HCT116 (cell line): ENCODE measurements at regions not wholly inside any gene's neighbourhood (a gene's known extent, or its start where the extent isn't known, plus 50 kb on each side); places are given as distances from the start of the nearest gene placed in this dataset.

Experiments
- ATAC-seq: fragments of 200-7000 bp; cut with Tn5 transposase; 2 replicates; pipeline ENCODE4 v1.9.1; 2020; ENCODE audit warnings: mild to moderate bottlenecking, moderate library complexity
- BruUV-seq: library from RNA; stranded (reverse); fragments of 400-500 nt; replicated peaks from 2 replicates; lab custom pipeline; 2021; lab: Mats Ljungman, UMichigan
- CTCF ChIA-PET: fragments of 300-600 bp; sonication (Branson Sonifier 250); formaldehyde crosslinking; loops from one replicate; lab custom pipeline; 2021; ENCODE audit warnings: antibody characterized with exemption; lab: Charles Lee
- POLR2A ChIA-PET: fragments of 300-600, 350-600 bp; sonication (Branson Sonifier 250); formaldehyde crosslinking; loops from one replicate; lab custom pipeline; 2021; ENCODE audit warnings: antibody characterized with exemption; lab: Charles Lee
- RAD21 ChIA-PET, 2 experiments: fragments of 300-600 bp; sonication (Branson Sonifier 250); formaldehyde crosslinking; loops; one replicate each; lab custom pipeline; 2023; ENCODE audit warnings: low total read pairs in 2 of 2; ENCODE audit not compliant: uncharacterized antibody in 2 of 2, unreplicated experiment in 2 of 2, low non-redundant PET in 1 of 2; lab: Charles Lee
- DNase-seq: peaks from one replicate; pipeline ENCODE4 v3.0.0-alpha.2; 2010; ENCODE audit warnings: low read depth, low spot score
- H2AFZ ChIP-seq: fragments of 200-600 bp; shearing (Covaris generic), sonication (generic); 2 replicates; pipeline ENCODE4 v1.6.1; 2017; ENCODE audit warnings: low read depth, mixed run types, mixed read lengths, antibody characterized with exemption, low read length; ENCODE audit not compliant: poor library complexity, severe bottlenecking
- H3K27ac ChIP-seq: 2 replicates; pipeline ENCODE4 v1.5.1; 2012; ENCODE audit warnings: low read depth, low read length
- H3K27me3 ChIP-seq: fragments of 200-600 bp; sonication (generic); 2 replicates; pipeline ENCODE4 v1.6.1; 2016; ENCODE audit warnings: mixed run types, low read length, mixed read lengths; ENCODE audit not compliant: insufficient read depth
- H3K36me3 ChIP-seq, 2 experiments: fragments of 200-500 bp in 1 of 2; fragments of 200-600 bp in 1 of 2; sonication (Bioruptor generic) in 1 of 2; sonication (generic) in 1 of 2; 2 replicates each; pipeline versions ENCODE4 v1.5.1 to v1.6.1; 2014 to 2016; ENCODE audit warnings: low read length in 2 of 2, inconsistent platforms in 1 of 2, mixed read lengths in 1 of 2, mixed run types in 1 of 2; ENCODE audit not compliant: insufficient read depth in 2 of 2, control insufficient read depth in 1 of 2
- H3K4me1 ChIP-seq, 2 experiments: fragments of 200-600 bp in 1 of 2; sonication (generic) in 1 of 2; 2 replicates each; pipeline versions ENCODE4 v1.5.1 to v1.6.1; 2012 to 2017; ENCODE audit warnings: low read length in 2 of 2, inconsistent platforms in 1 of 2, mild to moderate bottlenecking in 1 of 2, mixed read lengths in 1 of 2, mixed run types in 1 of 2, moderate library complexity in 1 of 2; ENCODE audit not compliant: insufficient read depth in 2 of 2, control insufficient read depth in 1 of 2
- H3K4me2 ChIP-seq: fragments of 200-600 bp; sonication (generic); 2 replicates; pipeline ENCODE4 v1.6.1; 2017; ENCODE audit warnings: mixed run types, low read length, mixed read lengths
- H3K4me3 ChIP-seq, 2 experiments: fragments of 200-600 bp in 1 of 2; sonication (generic) in 1 of 2; replicated peaks in 1 of 2; 2 replicates each; pipeline ENCODE4 v1.5.1; 2011 to 2016; ENCODE audit warnings: low read length in 2 of 2, control low read depth in 1 of 2, low read depth in 1 of 2, mild to moderate bottlenecking in 1 of 2, mixed read lengths in 1 of 2, mixed run types in 1 of 2
- H3K79me2 ChIP-seq: fragments of 200-600 bp; sonication (generic); 2 replicates; pipeline ENCODE4 v1.6.1; 2017; ENCODE audit warnings: mild to moderate bottlenecking, mixed run types, low read length, moderate library complexity, mixed read lengths; ENCODE audit not compliant: insufficient read depth
- H3K9ac ChIP-seq: fragments of 200-600 bp; sonication (generic); 2 replicates; pipeline ENCODE4 v1.6.1; 2016; ENCODE audit warnings: low read length, mixed read lengths
- H3K9me2 ChIP-seq: fragments of 200-600 bp; sonication (generic), shearing (Covaris generic); 2 replicates; pipeline ENCODE4 v1.6.1; 2017; ENCODE audit warnings: mixed run types, mild to moderate bottlenecking, moderate library complexity; ENCODE audit not compliant: insufficient read depth
- H3K9me3 ChIP-seq, 2 experiments: fragments of 200-500 bp in 1 of 2; fragments of 200-600 bp in 1 of 2; sonication (Bioruptor generic) in 1 of 2; sonication (generic) in 1 of 2; 2 replicates each; pipeline ENCODE4 v1.6.1; 2014 to 2017; ENCODE audit warnings: low read length in 2 of 2, mixed read lengths in 2 of 2, inconsistent platforms in 1 of 2, low read depth in 1 of 2, mild to moderate bottlenecking in 1 of 2, mixed run types in 1 of 2, moderate library complexity in 1 of 2; ENCODE audit not compliant: control insufficient read depth in 1 of 2, insufficient read depth in 1 of 2
- H4K20me1 ChIP-seq: fragments of 200-600 bp; sonication (generic), shearing (Covaris generic); 2 replicates; pipeline ENCODE4 v1.6.1; 2017; ENCODE audit warnings: mixed run types, mild to moderate bottlenecking, moderate library complexity; ENCODE audit not compliant: insufficient read depth
- ATF3 ChIP-seq: IDR thresholded peaks from 2 replicates; pipeline ENCODE4 v1.6.1; 2012
- CBX3 ChIP-seq: IDR thresholded peaks from 2 replicates; pipeline ENCODE4 v1.6.1; 2012; ENCODE audit warnings: low read depth
- CEBPB ChIP-seq: IDR thresholded peaks from 2 replicates; pipeline ENCODE4 v1.6.1; 2012; ENCODE audit warnings: low read depth
- CTCF ChIP-seq, 3 experiments: fragments of 200-600 bp in 1 of 3; sonication (generic) in 1 of 3; IDR thresholded peaks in 2 of 3; conservative IDR thresholded peaks in 1 of 3; 2 replicates each; pipeline ENCODE4 v1.5.1; 2012 to 2017; ENCODE audit warnings: low read depth in 2 of 3, low read length in 2 of 3, antibody characterized with exemption in 1 of 3, borderline replicate concordance in 1 of 3, control low read depth in 1 of 3, mild to moderate bottlenecking in 1 of 3, mixed read lengths in 1 of 3, mixed run types in 1 of 3, moderate library complexity in 1 of 3; ENCODE audit not compliant: insufficient read depth in 1 of 3
- EGR1 ChIP-seq: IDR thresholded peaks from 2 replicates; pipeline ENCODE4 v1.6.1; 2012; ENCODE audit warnings: low read depth
- ELF1 ChIP-seq: IDR thresholded peaks from 2 replicates; pipeline ENCODE4 v1.6.1; 2012; ENCODE audit warnings: low read depth, borderline replicate concordance
- EZH2phosphoT487 ChIP-seq: fragments of 200-600 bp; IDR thresholded peaks from 2 replicates; pipeline ENCODE4 v1.6.1; 2018; ENCODE audit warnings: antibody characterized with exemption, borderline replicate concordance
- JUND ChIP-seq: IDR thresholded peaks from 2 replicates; pipeline ENCODE4 v1.6.1; 2012
- MAX ChIP-seq: IDR thresholded peaks from 2 replicates; pipeline ENCODE4 v1.6.1; 2012
- POLR2A ChIP-seq: IDR thresholded peaks from 2 replicates; pipeline ENCODE4 v1.7.0; 2011; ENCODE audit warnings: borderline replicate concordance; ENCODE audit not compliant: insufficient read depth, insufficient read length; ENCODE audit errors: extremely low read depth
- POLR2AphosphoS5 ChIP-seq: IDR thresholded peaks from 2 replicates; pipeline ENCODE4 v1.6.1; 2011; ENCODE audit warnings: mild to moderate bottlenecking, low read depth, low read length, moderate library complexity
- REST ChIP-seq: IDR thresholded peaks from 2 replicates; pipeline ENCODE4 v1.6.1; 2012; ENCODE audit warnings: low read depth
- SP1 ChIP-seq: IDR thresholded peaks from 2 replicates; pipeline ENCODE4 v1.6.1; 2012; ENCODE audit warnings: low read depth
- SRF ChIP-seq: IDR thresholded peaks from 2 replicates; pipeline ENCODE4 v1.6.1; 2012; ENCODE audit warnings: low read depth
- YY1 ChIP-seq: IDR thresholded peaks from 2 replicates; pipeline ENCODE4 v1.6.1; 2011; ENCODE audit warnings: low read length, low read depth, moderate library complexity, mild to moderate bottlenecking; ENCODE audit not compliant: insufficient replicate concordance; ENCODE audit errors: extremely low read depth
- ZBTB33 ChIP-seq: IDR thresholded peaks from 2 replicates; pipeline ENCODE4 v1.6.1; 2011; ENCODE audit warnings: mild to moderate bottlenecking, low read length, moderate library complexity; ENCODE audit not compliant: insufficient replicate concordance; ENCODE audit errors: extremely low read depth
- ZFX ChIP-seq: fragments of 450-650 bp; IDR thresholded peaks from 2 replicates; pipeline ENCODE4 v1.6.1; 2017
- intact Hi-C: fragments of 100-400 bp; cut with micrococcal nuclease; formaldehyde crosslinking; loops from 2 replicates; pipeline ENCODE4 v1.10.0; 2022

- no peak for TF ChIP-seq MAX
- TF ChIP-seq ZBTB33: no peak
- TF ChIP-seq CBX3: no peak
- TF ChIP-seq YY1: no peak
- TF ChIP-seq JUND: no peak
These were observed 905.0 kb upstream of the AMELY start (continued) for GRCh38 chrY:7816567-7816966.

GRCh38 chrY:7815921-7816320 lies 904.4 kb upstream of the AMELY start:
- ATAC-seq (no peak), DNase-seq (no peak)
- H3K4me1 ChIP-seq: no peaks in the 10 kb centered on the region
- H3K4me2 ChIP-seq: no peak overlapping the region
- no peaks in the 10 kb centered on the region for H3K9me3 ChIP-seq
- H3K27ac ChIP-seq: no peak overlapping the region
- no peak overlapping the region for H3K9ac ChIP-seq
- no peaks in the 10 kb centered on the region for H3K9me2 ChIP-seq
- POLR2A ChIA-PET: no interaction called here
- no peak overlapping the region for H2AFZ ChIP-seq
- CTCF ChIA-PET: no interaction called here
- H4K20me1 ChIP-seq: no peaks in the 10 kb centered on the region
- RAD21 ChIA-PET: no interaction called here
- no peaks in the 10 kb centered on the region for H3K27me3 ChIP-seq
- no peaks in the 10 kb centered on the region for H3K36me3 ChIP-seq
- H3K79me2 ChIP-seq: no peaks in the 10 kb centered on the region
- BruUV-seq: no TSS peak
- intact Hi-C loops: no loop called here
- H3K4me3 ChIP-seq: no peak overlapping the region
- TF ChIP-seq EGR1 (no peak), POLR2AphosphoS5 (no peak), ELF1 (no peak), SP1 (no peak), CEBPB (no peak), CTCF (IDR thresholded peaks at IDR 0.05 in 2 of 3, conservative IDR thresholded peaks at IDR 0.05 in 1 of 3; ENCODE audit: borderline replicate concordance in 1 of 3, insufficient read depth in 1 of 3, low read depth in 2 of 3, low read length in 2 of 3) (no peak), ATF3 (no peak), SRF (no peak), POLR2A (no peak), ZFX (no peak), YY1 (no peak), ZBTB33 (no peak), EZH2phosphoT487 (no peak), REST (no peak)
